ENCODE measurements at regions not wholly inside any gene's neighbourhood (a gene's known extent, or its start where the extent isn't known, plus 50 kb on each side); places are given as distances from the start of the nearest gene placed in this dataset.

DNA sequence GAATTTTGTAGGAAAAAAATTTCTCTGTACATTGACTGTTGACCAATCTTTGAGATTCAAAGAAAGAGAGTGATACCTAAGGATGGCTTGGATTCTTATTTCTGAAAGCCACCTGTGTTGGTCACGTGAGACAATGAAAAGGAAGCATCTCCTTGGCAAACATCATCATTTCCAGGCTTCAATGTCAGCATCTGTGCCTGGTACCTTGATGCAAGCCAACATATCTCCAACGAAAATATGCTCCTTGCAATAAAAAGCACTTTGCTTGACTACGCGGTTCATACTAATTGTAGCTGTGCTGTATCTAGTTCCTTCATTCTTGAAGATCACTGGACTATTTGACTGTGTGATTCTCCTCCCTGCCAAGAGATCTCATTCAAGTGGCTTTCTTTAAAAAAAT lies 503.4 kb upstream of the PSMD7 start:
- intact Hi-C loops (cut with DNase I): no loop called here
- no peak for ATAC-seq
- no peaks in the 10 kb centered on the region for H3K36me3 ChIP-seq
- TF ChIP-seq, protein P1, sequence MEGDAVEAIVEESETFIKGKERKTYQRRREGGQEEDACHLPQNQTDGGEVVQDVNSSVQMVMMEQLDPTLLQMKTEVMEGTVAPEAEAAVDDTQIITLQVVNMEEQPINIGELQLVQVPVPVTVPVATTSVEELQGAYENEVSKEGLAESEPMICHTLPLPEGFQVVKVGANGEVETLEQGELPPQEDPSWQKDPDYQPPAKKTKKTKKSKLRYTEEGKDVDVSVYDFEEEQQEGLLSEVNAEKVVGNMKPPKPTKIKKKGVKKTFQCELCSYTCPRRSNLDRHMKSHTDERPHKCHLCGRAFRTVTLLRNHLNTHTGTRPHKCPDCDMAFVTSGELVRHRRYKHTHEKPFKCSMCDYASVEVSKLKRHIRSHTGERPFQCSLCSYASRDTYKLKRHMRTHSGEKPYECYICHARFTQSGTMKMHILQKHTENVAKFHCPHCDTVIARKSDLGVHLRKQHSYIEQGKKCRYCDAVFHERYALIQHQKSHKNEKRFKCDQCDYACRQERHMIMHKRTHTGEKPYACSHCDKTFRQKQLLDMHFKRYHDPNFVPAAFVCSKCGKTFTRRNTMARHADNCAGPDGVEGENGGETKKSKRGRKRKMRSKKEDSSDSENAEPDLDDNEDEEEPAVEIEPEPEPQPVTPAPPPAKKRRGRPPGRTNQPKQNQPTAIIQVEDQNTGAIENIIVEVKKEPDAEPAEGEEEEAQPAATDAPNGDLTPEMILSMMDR (IDR thresholded peaks at IDR 0.05): no peak
- no peak for DNase-seq
- no peaks in the 10 kb centered on the region for H3K27me3 ChIP-seq
- H3K4me3 ChIP-seq: no peak overlapping the region
- no peaks in the 10 kb centered on the region for H3K9me3 ChIP-seq
- H3K27ac ChIP-seq: no peak overlapping the region
- H3K4me1 ChIP-seq: no peaks in the 10 kb centered on the region

DNA sequence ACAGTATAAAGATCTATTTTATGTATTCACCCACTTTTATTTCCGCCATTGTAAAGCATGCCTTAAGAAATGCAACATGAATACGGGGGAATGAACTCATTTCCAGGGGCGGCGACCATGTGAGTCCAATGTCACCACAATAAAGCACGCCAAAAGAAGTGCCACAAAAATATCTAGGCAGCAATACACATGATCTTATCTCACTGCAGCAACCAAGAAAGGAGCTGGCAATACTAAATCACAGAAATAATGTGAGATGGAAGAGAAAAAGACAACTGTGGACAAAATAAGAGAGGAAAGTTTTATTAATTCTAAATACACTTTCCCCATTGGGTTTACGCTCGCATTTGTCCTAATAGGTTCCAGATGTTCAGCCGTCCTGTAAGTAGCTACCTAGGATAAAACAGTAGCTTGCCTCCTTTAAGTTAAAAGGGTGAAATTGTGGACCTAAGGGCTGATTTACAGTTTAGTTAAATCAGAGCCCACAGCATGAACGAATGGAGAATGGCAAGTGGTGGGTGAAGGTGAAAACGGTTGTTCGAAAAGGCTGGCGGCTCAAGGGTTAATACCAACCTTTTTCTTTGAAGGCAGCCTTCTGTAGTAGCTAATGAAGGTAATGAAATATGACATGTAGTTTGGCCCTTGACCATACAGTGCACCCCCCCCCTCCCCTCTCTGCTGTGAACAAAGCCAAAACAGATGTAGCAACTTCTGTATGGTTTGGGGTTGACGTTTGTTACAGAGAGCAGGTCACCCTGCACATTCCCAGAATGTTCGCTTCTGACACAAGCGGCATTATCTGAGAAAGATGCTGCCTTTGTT lies 504.2 kb upstream of the PSMD7 start:
- no peaks in the 10 kb centered on the region for H3K27me3 ChIP-seq
- no peaks in the 10 kb centered on the region for H3K36me3 ChIP-seq
- H3K27ac ChIP-seq: no peak overlapping the region
- no peaks in the 10 kb centered on the region for H3K4me1 ChIP-seq
- no peak overlapping the region for H3K4me3 ChIP-seq
- intact Hi-C loops (cut with DNase I): no loop called here
- DNase-seq (no peak), ATAC-seq (no peak)
- TF ChIP-seq, protein P1 (IDR thresholded peaks at IDR 0.05): no peak
- no peaks in the 10 kb centered on the region for H3K9me3 ChIP-seq

DNA sequence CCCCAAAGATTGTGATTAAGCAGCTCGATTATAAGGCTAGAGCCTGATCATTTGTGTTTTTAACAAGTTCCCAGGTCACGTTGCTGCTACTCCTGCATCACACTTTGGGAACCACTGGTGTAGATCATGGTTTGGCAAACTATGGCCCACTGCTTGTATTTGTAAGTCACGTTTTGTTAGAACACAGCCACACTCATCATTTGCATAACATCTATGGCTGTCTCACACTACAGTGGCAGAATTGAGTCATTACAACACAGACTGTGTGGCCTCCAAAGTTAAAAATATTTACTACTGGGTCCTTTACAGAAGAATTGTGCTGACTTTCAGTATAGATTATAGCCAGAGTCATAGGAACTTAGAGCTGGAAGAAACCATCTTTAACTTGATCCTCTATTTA lies 515.3 kb upstream of the PSMD7 start:
- Histone ChIP-seq H3K36me3 (no peaks in the 10 kb centered on the region), H3K9me3 (no peaks in the 10 kb centered on the region), H3K4me1 (no peaks in the 10 kb centered on the region), H3K27ac (no peak overlapping the region), H3K27me3 (no peaks in the 10 kb centered on the region), H3K4me3 (no peak overlapping the region)
- DNase-seq: no peak
- TF ChIP-seq, protein P1 (IDR thresholded peaks at IDR 0.05): no peak
- intact Hi-C loops (cut with DNase I): no loop called here
- ATAC-seq: no peak

DNA sequence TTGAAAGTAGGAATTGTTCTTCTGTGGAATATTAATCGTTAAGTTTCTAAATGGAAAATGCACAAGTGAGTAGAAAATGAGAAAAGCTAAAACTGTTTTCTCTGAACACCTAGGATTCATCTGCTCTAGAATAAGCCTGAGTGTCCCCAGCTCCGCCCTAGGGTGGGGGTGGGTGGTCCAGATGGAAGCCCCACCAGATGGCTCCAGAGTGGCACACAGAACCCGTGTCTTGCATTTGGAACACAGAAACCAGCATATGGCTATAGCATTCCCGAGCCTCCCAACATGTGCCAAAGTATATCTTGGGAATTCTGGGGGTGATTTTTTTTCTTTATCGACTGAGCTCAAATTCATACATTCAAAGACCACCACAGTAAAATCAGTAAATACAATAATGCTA lies 517.7 kb upstream of the PSMD7 start:
- Histone ChIP-seq H3K27me3 (no peaks in the 10 kb centered on the region), H3K4me1 (no peaks in the 10 kb centered on the region), H3K27ac (no peak overlapping the region), H3K9me3 (no peaks in the 10 kb centered on the region), H3K36me3 (no peaks in the 10 kb centered on the region), H3K4me3 (no peak overlapping the region)
- TF ChIP-seq, protein P1 (IDR thresholded peaks at IDR 0.05): no peak
- ATAC-seq: no peak
- no peak for DNase-seq
- intact Hi-C loops (cut with DNase I): no loop called here

DNA sequence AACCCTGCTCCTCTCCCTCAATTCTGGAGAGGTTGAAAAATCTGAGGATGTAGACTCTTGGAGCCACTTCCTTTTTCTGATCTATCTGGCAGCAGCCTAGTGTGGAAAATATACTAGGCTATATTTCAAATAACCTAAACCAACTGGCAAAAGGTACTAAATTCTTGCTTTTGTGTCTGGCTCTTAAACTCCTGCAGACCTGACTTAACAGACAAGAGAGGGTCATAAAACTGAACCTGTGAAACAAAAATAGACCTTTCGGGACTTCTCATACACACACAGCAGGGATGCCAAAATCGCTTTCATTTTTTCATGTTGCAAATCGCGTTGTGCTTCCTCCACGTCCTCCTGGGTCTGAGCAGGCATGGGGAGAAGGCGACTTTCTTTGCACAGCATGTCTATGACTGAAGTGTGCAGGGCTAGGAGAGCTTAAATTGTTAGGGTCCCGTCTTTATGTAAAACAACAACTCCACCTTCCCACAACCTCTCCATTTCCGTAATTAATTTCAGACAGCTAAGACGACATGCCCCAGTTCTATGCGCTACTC lies 520.7 kb upstream of the PSMD7 start:
- ATAC-seq (no peak), DNase-seq (no peak)
- Histone ChIP-seq H3K27me3 (no peaks in the 10 kb centered on the region), H3K4me3 (no peak overlapping the region), H3K36me3 (no peaks in the 10 kb centered on the region), H3K9me3 (no peaks in the 10 kb centered on the region), H3K4me1 (no peaks in the 10 kb centered on the region), H3K27ac (no peak overlapping the region)
- intact Hi-C loops (cut with DNase I): no loop called here
- TF ChIP-seq, protein P1 (IDR thresholded peaks at IDR 0.05): no peak
